ENCODE measurements at regions not wholly inside any gene's neighbourhood (a gene's known extent, or its start where the extent isn't known, plus 50 kb on each side); places are given as distances from the start of the nearest gene placed in this dataset.

DNA sequence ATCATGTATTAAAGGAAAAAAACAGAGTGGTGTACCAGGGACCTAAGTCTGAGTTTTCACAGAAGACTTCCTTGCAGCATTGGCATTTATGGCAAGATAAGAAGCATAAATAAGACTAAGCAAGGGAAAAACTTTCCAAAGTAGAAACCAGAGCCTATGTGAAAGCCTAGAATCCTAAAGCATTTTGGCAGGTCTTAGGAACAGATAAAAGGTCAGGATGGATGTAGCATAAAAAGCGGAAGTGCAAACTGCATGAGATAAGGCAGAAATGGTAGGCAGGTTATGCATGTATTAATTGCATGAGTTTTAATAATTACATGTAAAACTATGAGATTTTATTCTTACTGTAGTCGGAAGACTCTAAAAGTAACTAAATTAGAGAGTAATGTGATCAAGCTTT, 596.5 kb downstream of the SUCLG1 start:
- no peak overlapping the region for H3K4me3 ChIP-seq (ENCODE audit: low read depth, low read length)
- TF ChIP-seq, protein P1, sequence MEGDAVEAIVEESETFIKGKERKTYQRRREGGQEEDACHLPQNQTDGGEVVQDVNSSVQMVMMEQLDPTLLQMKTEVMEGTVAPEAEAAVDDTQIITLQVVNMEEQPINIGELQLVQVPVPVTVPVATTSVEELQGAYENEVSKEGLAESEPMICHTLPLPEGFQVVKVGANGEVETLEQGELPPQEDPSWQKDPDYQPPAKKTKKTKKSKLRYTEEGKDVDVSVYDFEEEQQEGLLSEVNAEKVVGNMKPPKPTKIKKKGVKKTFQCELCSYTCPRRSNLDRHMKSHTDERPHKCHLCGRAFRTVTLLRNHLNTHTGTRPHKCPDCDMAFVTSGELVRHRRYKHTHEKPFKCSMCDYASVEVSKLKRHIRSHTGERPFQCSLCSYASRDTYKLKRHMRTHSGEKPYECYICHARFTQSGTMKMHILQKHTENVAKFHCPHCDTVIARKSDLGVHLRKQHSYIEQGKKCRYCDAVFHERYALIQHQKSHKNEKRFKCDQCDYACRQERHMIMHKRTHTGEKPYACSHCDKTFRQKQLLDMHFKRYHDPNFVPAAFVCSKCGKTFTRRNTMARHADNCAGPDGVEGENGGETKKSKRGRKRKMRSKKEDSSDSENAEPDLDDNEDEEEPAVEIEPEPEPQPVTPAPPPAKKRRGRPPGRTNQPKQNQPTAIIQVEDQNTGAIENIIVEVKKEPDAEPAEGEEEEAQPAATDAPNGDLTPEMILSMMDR (IDR thresholded peaks at IDR 0.05; ENCODE audit: insufficient read depth, low read length): no peak
- DNase-seq (ENCODE audit: low read depth): no peak

GRCh38 chr2:83860320-83860719, 598.8 kb downstream of the SUCLG1 start:
- TF ChIP-seq, protein P1 (IDR thresholded peaks at IDR 0.05; ENCODE audit: insufficient read depth, low read length): no peak
- no peak overlapping the region for H3K4me3 ChIP-seq (ENCODE audit: low read depth, low read length)
- DNase-seq (ENCODE audit: low read depth): no peak

GRCh38 chr2:83859553-83859952, 599.5 kb downstream of the SUCLG1 start:
- TF ChIP-seq, protein P1 (IDR thresholded peaks at IDR 0.05; ENCODE audit: insufficient read depth, low read length): no peak
- H3K4me3 ChIP-seq (ENCODE audit: low read depth, low read length): no peak overlapping the region
- no peak for DNase-seq (ENCODE audit: low read depth)

DNA sequence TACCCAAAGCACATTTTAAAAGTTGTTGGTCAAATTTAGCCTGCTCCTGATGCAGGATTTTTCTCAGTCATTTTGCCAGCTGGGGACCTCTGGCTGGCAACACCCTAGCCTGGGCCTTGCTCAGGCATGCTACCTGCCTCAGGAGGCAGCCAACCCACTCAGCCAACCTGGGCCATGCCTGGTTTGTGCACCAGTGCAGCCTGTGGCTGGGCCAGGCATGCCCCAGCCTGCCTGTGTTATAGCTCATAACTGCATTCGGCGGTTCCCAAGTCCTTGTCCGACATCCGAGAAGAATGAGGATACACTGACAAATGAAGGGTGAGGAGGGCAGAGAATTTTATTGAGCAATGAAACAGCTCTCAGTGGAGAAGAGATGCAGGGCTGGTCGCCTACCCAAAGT, 608.0 kb downstream of the SUCLG1 start:
- H3K4me3 ChIP-seq (ENCODE audit: low read depth, low read length): no peak overlapping the region
- TF ChIP-seq, protein P1 (IDR thresholded peaks at IDR 0.05; ENCODE audit: insufficient read depth, low read length): no peak
- no peak for DNase-seq (ENCODE audit: low read depth)

DNA sequence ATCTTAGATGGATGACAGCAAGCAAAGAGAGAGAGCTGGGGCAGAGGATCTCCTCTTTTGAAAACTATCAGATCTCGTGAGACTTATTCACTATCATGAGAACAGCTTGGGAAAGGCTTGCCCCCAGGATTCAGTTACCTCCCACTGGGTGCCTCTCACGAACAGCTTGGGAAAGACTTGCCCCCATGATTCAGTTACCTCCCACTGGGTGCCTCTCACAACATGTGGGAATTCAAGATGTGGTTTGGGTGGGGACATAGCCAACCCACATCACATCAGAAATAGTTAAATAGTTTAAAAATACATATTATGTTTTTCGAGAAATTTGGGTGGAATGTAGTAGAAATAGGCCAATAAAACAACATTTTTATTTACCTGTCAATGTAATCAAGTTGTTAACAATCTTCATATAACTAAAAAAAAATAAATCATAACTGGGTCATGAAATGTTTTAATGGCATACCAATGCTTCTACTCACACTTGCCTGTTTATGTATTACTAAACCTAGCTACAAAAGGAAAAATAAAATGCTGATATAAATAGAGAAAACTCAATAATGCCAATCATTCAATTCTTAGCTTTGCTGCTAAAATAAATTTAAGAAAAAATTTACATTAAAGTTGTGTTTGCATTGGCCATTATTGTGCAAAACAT, 608.9 kb downstream of the SUCLG1 start:
- TF ChIP-seq, protein P1 (IDR thresholded peaks at IDR 0.05; ENCODE audit: insufficient read depth, low read length): no peak
- no peak overlapping the region for H3K4me3 ChIP-seq (ENCODE audit: low read depth, low read length)
- DNase-seq (ENCODE audit: low read depth): no peak

DNA sequence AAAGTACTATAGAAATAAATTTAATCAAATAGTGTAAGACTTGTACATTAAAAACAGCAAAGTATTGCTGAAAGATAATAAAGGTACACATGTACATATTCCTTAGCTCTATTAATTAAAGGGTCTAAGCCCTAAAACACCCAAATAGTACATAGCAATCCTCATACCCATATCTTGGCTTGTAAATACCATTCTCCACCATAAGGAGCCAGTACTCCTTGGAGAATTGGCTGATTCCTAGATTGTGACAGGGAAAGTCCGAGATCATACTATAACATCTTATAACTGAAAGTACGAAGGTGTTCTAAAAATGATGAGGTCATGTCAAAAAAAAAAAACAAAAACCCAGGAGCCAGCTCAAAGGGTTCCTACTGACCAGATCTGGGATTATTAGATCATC, 614.6 kb downstream of the SUCLG1 start:
- TF ChIP-seq, protein P1 (IDR thresholded peaks at IDR 0.05; ENCODE audit: insufficient read depth, low read length): no peak

DNA sequence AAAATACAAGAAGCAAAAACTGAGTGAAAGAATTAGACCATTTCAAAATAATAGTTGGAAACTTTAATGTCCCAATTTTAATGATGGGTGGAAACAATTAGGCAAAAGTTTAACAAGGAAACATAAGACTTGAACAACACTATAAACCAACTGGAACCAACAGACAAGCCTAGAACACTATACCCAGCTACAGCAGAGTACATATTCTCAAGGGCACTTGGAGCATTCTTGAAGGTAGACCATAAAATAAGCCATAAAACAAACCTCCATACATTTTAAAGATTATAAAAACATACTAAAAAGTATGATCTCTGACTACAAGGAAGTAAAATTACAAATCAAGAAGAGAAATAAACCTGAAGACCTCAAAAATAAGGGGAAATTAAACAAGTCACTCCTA, 616.7 kb downstream of the SUCLG1 start:
- TF ChIP-seq, protein P1 (IDR thresholded peaks at IDR 0.05; ENCODE audit: insufficient read depth, low read length): no peak
- no peak for DNase-seq (ENCODE audit: low read depth)
- no peak overlapping the region for H3K4me3 ChIP-seq (ENCODE audit: low read depth, low read length)

More for the DNA sequence above, 614.6 kb downstream of the SUCLG1 start:
- DNase-seq (ENCODE audit: low read depth): no peak
- no peak overlapping the region for H3K4me3 ChIP-seq (ENCODE audit: low read depth, low read length)

Data from fibroblast of the aortic adventitia (primary cell).